ENCODE measurements at regions not wholly inside any gene's neighbourhood (a gene's known extent, or its start where the extent isn't known, plus 50 kb on each side); places are given as distances from the start of the nearest gene placed in this dataset.
"Not testable (repeated sequence)": the region's sequence is repeated elsewhere in the genome, so short reads cannot be mapped to it uniquely, and the experiment has no call there.

- DNase-seq (ENCODE audit: low spot score) (no peak), ATAC-seq (ENCODE audit: low FRiP score) (no peak)
- no peak for TF ChIP-seq CTCF (IDR thresholded peaks at IDR 0.05)
Observed at GRCh38 chr9:80673496-80673895, 1015.9 kb downstream of the TLE1 start.

GRCh38 chr9:80665479-80665878 is 1023.9 kb downstream of the TLE1 start:
- TF ChIP-seq CTCF (IDR thresholded peaks at IDR 0.05) = no peak
- DNase-seq (ENCODE audit: low spot score) (no peak), ATAC-seq (ENCODE audit: low FRiP score) (no peak)

GRCh38 chr9:80664327-80665210 is 1024.8 kb downstream of the TLE1 start:
- DNase-seq (ENCODE audit: low spot score) (no peak), ATAC-seq (ENCODE audit: low FRiP score) (no peak)
- TF ChIP-seq CTCF (IDR thresholded peaks at IDR 0.05) = no peak

GRCh38 chr9:80659751-80660150 is 1029.6 kb downstream of the TLE1 start:
- ATAC-seq (ENCODE audit: low FRiP score); DNase-seq (ENCODE audit: low spot score): not testable (repeated sequence)

- ATAC-seq (ENCODE audit: low FRiP score) = peak; percentile 85
- no peak for TF ChIP-seq CTCF (IDR thresholded peaks at IDR 0.05)
- DNase-seq (ENCODE audit: low spot score) = no peak
Observed at GRCh38 chr9:80651044-80651443, 1038.3 kb downstream of the TLE1 start.

GRCh38 chr9:80649496-80649895 is 1039.9 kb downstream of the TLE1 start:
- no peak for TF ChIP-seq CTCF (IDR thresholded peaks at IDR 0.05)
- DNase-seq (ENCODE audit: low spot score) (no peak), ATAC-seq (ENCODE audit: low FRiP score) (no peak)

- ATAC-seq (ENCODE audit: low FRiP score) = peak; percentile 88
- TF ChIP-seq CTCF (IDR thresholded peaks at IDR 0.05) = no peak
- peak; percentile 28 for DNase-seq (ENCODE audit: low spot score)
Observed at GRCh38 chr9:80649001-80649420, 1040.3 kb downstream of the TLE1 start.
